IMR-90 (cell line): ENCODE measurements at regions not wholly inside any gene's neighbourhood (a gene's known extent, or its start where the extent isn't known, plus 50 kb on each side); places are given as distances from the start of the nearest gene placed in this dataset.

Experiments used
- ATAC-seq: fragments of 200-7000 bp; cut with Tn5 transposase; 2 replicates; pipeline ENCODE4 v1.9.1; 2020; ENCODE audit warnings: low read depth, mild to moderate bottlenecking, moderate library complexity
- BruUV-seq: library from RNA; stranded (reverse); fragments of 400-500 nt; replicated peaks from 2 replicates; lab custom pipeline; 2021; lab: Mats Ljungman, UMichigan
- CTCF ChIA-PET: fragments of 300-600 bp; formaldehyde crosslinking; extraction: SDS; loops from one replicate; lab custom pipeline; 2021; ENCODE audit warnings: antibody characterized with exemption; lab: Yijun Ruan, JAX
- POLR2A ChIA-PET: fragments of 300-600 bp; sonication (Branson Sonifier 250); formaldehyde crosslinking; loops from one replicate; lab custom pipeline; 2022; ENCODE audit warnings: antibody characterized with exemption; ENCODE audit not compliant: unreplicated experiment; lab: Charles Lee
- DNase-seq: peaks from one replicate; pipeline ENCODE4 v3.0.0; 2013
- H2AFZ ChIP-seq: replicated peaks from 2 replicates; pipeline ENCODE3; 2013; ENCODE audit warnings: low read length, mild to moderate bottlenecking; ENCODE audit not compliant: poor library complexity
- H2AK5ac ChIP-seq: 2 replicates; pipeline ENCODE4 v1.6.1; 2013; ENCODE audit warnings: low read depth, low read length, inconsistent platforms
- H2AK9ac ChIP-seq: replicated peaks from 2 replicates; pipeline ENCODE3; 2013; ENCODE audit warnings: mild to moderate bottlenecking, low read depth, low read length, moderate library complexity; ENCODE audit not compliant: poor library complexity
- H2BK120ac ChIP-seq: 2 replicates; pipeline ENCODE4 v1.6.1; 2013; ENCODE audit warnings: low read depth, low read length, inconsistent platforms
- H2BK15ac ChIP-seq: 3 replicates; pipeline ENCODE4 v1.6.1; 2013; ENCODE audit warnings: low read depth, low read length, inconsistent platforms
- H2BK20ac ChIP-seq: 2 replicates; pipeline ENCODE4 v1.6.1; 2013; ENCODE audit warnings: low read depth, mild to moderate bottlenecking, inconsistent platforms, low read length, moderate library complexity
- H2BK5ac ChIP-seq: 2 replicates; pipeline ENCODE4 v1.6.1; 2013; ENCODE audit warnings: mild to moderate bottlenecking, low read depth, low read length, inconsistent platforms; ENCODE audit not compliant: poor library complexity, severe bottlenecking
- H3K14ac ChIP-seq: replicated peaks from 2 replicates; pipeline ENCODE4 v1.6.1; 2013; ENCODE audit warnings: low read depth, low read length, inconsistent platforms
- H3K18ac ChIP-seq: 2 replicates; pipeline ENCODE4 v1.6.1; 2013; ENCODE audit warnings: low read depth, low read length, control low read depth
- H3K23ac ChIP-seq: 2 replicates; pipeline ENCODE4 v1.6.1; 2013; ENCODE audit warnings: low read depth, low read length, inconsistent platforms
- H3K27ac ChIP-seq: 2 replicates; pipeline ENCODE4 v1.5.1; 2013; ENCODE audit warnings: mild to moderate bottlenecking, control low read depth, low read length; ENCODE audit not compliant: insufficient read depth
- H3K27me3 ChIP-seq: 2 replicates; pipeline ENCODE4 v1.6.1; 2013; ENCODE audit warnings: low read length; ENCODE audit not compliant: control insufficient read depth, insufficient read depth
- H3K36me3 ChIP-seq: 2 replicates; pipeline ENCODE4 v1.6.1; 2013; ENCODE audit warnings: low read length, mixed read lengths; ENCODE audit not compliant: control insufficient read depth, insufficient read depth
- H3K4ac ChIP-seq: 2 replicates; pipeline ENCODE4 v1.6.1; 2013; ENCODE audit warnings: low read depth, low read length, inconsistent platforms
- H3K4me1 ChIP-seq: 2 replicates; pipeline ENCODE4 v1.6.1; 2013; ENCODE audit warnings: low read length, mixed read lengths; ENCODE audit not compliant: control insufficient read depth, insufficient read depth
- H3K4me2 ChIP-seq: 2 replicates; pipeline ENCODE4 v1.6.1; 2013; ENCODE audit warnings: low read depth, mild to moderate bottlenecking, control low read depth, low read length, moderate library complexity
- H3K4me3 ChIP-seq: 2 replicates; pipeline ENCODE4 v1.5.1; 2013; ENCODE audit warnings: low read depth, mild to moderate bottlenecking, control low read depth, low read length, moderate library complexity; ENCODE audit not compliant: insufficient read depth
- H3K56ac ChIP-seq: 2 replicates; pipeline ENCODE4 v1.6.1; 2013; ENCODE audit warnings: low read length, inconsistent platforms; ENCODE audit not compliant: insufficient read depth; ENCODE audit errors: extremely low read depth
- H3K79me1 ChIP-seq, 2 experiments: 2 replicates each; pipeline ENCODE4 v1.6.1; 2013; ENCODE audit warnings: low read length in 2 of 2, inconsistent platforms in 1 of 2, low read depth in 1 of 2
- H3K9ac ChIP-seq: 2 replicates; pipeline ENCODE4 v1.6.1; 2013; ENCODE audit warnings: low read depth, low read length, control low read depth
- H3K9me1 ChIP-seq: 2 replicates; pipeline ENCODE4 v1.6.1; 2013; ENCODE audit warnings: low read length, inconsistent platforms; ENCODE audit not compliant: insufficient read depth
- H3K9me3 ChIP-seq: 2 replicates; pipeline ENCODE4 v1.6.1; 2013; ENCODE audit warnings: low read length; ENCODE audit not compliant: control insufficient read depth, insufficient read depth
- H4K20me1 ChIP-seq: 2 replicates; pipeline ENCODE4 v1.6.1; 2013; ENCODE audit warnings: low read length, inconsistent platforms; ENCODE audit not compliant: insufficient read depth
- H4K5ac ChIP-seq: 2 replicates; pipeline ENCODE4 v1.6.1; 2013; ENCODE audit warnings: mild to moderate bottlenecking, low read depth, low read length, control low read depth
- H4K8ac ChIP-seq, 2 experiments: 2 replicates each; pipeline ENCODE4 v1.6.1; 2013; ENCODE audit warnings: low read depth in 2 of 2, low read length in 2 of 2, control low read depth in 1 of 2, inconsistent platforms in 1 of 2
- H4K91ac ChIP-seq: 2 replicates; pipeline ENCODE4 v1.6.1; 2013; ENCODE audit warnings: low read depth, low read length, inconsistent platforms; ENCODE audit not compliant: insufficient read depth
- MAZ ChIP-seq: IDR thresholded peaks from 2 replicates; pipeline ENCODE4 v1.6.1; 2012; ENCODE audit warnings: low read depth, mild to moderate bottlenecking, low read length, improper control_type of control experiment, moderate library complexity, borderline replicate concordance
- MXI1 ChIP-seq: IDR thresholded peaks from 2 replicates; pipeline ENCODE4 v1.6.1; 2012; ENCODE audit warnings: low read depth, mild to moderate bottlenecking, low read length, moderate library complexity, borderline replicate concordance
- RAD21 ChIP-seq: IDR thresholded peaks from 2 replicates; pipeline ENCODE4 v1.6.1; 2012; ENCODE audit warnings: low read length, improper control_type of control experiment
- WGBS, 2 experiments: methylation state at CpG; one replicate each; pipeline versions ENCODE4 v1.1.5 to v1.1.7; 2013; ENCODE audit warnings: missing lambda C conversion rate in 2 of 2; ENCODE audit not compliant: insufficient read length in 1 of 2; ENCODE audit errors: extremely low coverage in 2 of 2; 5-methylcytosine and 5-hydroxymethylcytosine counted together
- dilution Hi-C: fragments of 300-500 bp; cut with HindIII; formaldehyde crosslinking; loops from one replicate; pipeline ENCODE4 v1.14.3; 2018; ENCODE audit warnings: low sequenced_read_pairs; ENCODE audit not compliant: unreplicated experiment
- in situ Hi-C: fragments of 300-500 bp; cut with MboI; formaldehyde crosslinking; loops from 3 replicates; pipeline ENCODE4 v1.14.3; 2019; ENCODE audit warnings: low sequenced_read_pairs, inconsistent platforms, mixed read lengths
- intact Hi-C: fragments of 100-400 bp; cut with micrococcal nuclease; formaldehyde crosslinking; loops from 2 replicates; pipeline ENCODE4 v1.10.0; 2022

DNA sequence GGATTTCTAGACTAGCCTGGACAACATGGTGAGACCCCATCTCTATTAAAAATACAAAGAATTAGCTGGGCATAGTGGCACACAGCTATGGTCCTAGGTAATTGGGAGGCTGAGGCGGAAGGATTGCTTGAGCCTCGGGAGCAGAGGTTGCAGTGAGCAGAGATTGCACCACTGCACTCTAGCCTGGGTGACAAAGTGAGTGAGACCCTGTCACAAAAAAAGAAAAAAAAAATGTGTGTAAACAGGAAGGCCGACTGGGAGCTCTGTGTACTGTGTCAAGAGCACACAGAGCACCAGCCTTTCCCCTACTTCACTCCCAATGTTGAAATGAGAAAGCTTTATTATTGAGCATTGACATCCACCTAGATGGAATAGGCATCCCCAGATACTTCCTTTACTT lies 681.7 kb upstream of the FSHR start:
- Histone ChIP-seq H3K79me1 (no peaks in the 10 kb centered on the region), H2AK5ac (no peak overlapping the region), H2BK15ac (no peak overlapping the region), H3K18ac (no peak overlapping the region), H3K4me1 (no peaks in the 10 kb centered on the region), H2BK5ac (no peak overlapping the region), H2AFZ (no peak overlapping the region), H4K5ac (no peak overlapping the region), H3K27ac (no peak overlapping the region), H2AK9ac (no peak overlapping the region), H3K4ac (no peak overlapping the region), H3K56ac (no peak overlapping the region), H3K4me2 (no peak overlapping the region), H3K9me1 (no peaks in the 10 kb centered on the region), H4K8ac (no peak overlapping the region), H3K9me3 (peaks cover 6% of the 10 kb centered on the region), H3K27me3 (no peaks in the 10 kb centered on the region), H3K9ac (no peak overlapping the region), H3K4me3 (no peak overlapping the region), H3K23ac (no peak overlapping the region), H4K91ac (no peak overlapping the region), H3K36me3 (no peaks in the 10 kb centered on the region), H2BK120ac (no peak overlapping the region), H2BK20ac (no peak overlapping the region), H4K20me1 (no peaks in the 10 kb centered on the region), H3K14ac (no peak overlapping the region)
- CTCF ChIA-PET: no interaction called here
- dilution Hi-C loops (no loop called here), intact Hi-C loops (loop anchor here (2.0 kb wide), 1 partner anchor 47 kb away; no protein-coding TSS in a partner anchor), in situ Hi-C loops (no loop called here)
- BruUV-seq: no TSS peak
- WGBS, 2 experiments: 20% methylated on average over 1 of the region's 3 CpGs; no CpG with 5 or more reads in 1 of the 2 experiments
- TF ChIP-seq MAZ: no peak
- TF ChIP-seq MXI1: no peak
- TF ChIP-seq RAD21: no peak
- ATAC-seq: no peak
- POLR2A ChIA-PET: no interaction called here
- DNase-seq: no peak
